ENCODE measurements at regions not wholly inside any gene's neighbourhood (a gene's known extent, or its start where the extent isn't known, plus 50 kb on each side); places are given as distances from the start of the nearest gene placed in this dataset.
"Not testable (repeated sequence)": the region's sequence is repeated elsewhere in the genome, so short reads cannot be mapped to it uniquely, and the experiment has no call there.

DNA sequence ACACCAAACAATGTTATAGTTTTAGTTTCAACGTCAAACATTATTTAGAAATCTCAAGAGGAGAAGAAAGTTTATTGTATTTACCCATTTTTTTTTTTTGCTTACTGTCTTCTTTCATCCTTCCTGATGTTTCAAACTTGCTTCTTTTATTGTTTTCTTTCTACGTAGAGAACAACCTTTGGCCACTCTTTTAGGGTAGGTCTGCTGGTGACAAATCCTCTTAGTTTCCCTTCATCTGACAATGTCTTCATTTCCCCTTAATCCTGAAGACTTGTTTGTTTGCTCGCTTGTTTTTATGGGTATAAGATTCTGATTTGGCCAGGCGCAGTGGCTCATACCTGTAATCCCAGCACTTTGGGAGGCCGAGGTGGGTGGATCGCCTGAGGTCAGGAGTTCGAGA is 89.1 kb downstream of the RHOU start:
- DNase-seq (ENCODE audit: low read depth): no peak

DNA sequence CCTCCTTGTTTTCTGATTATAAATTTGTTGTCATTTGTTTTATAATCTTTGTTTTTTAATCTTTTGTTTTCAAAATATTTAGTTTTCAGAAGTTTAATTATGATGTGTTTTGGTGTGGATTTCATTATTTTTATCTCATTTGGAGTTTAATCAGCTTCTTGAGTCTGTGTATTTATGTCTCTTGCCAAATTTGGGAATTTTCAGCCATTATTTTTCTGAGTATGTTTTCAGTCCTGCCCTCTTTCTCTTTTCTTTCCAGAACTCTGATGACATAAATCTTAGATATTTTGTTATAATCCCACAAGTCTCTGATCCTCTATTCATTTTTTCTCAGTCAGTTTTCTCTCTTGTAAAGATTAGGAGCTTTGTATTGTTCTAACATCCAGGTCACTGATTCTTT is 89.8 kb downstream of the RHOU start:
- DNase-seq (ENCODE audit: low read depth): no peak

DNA sequence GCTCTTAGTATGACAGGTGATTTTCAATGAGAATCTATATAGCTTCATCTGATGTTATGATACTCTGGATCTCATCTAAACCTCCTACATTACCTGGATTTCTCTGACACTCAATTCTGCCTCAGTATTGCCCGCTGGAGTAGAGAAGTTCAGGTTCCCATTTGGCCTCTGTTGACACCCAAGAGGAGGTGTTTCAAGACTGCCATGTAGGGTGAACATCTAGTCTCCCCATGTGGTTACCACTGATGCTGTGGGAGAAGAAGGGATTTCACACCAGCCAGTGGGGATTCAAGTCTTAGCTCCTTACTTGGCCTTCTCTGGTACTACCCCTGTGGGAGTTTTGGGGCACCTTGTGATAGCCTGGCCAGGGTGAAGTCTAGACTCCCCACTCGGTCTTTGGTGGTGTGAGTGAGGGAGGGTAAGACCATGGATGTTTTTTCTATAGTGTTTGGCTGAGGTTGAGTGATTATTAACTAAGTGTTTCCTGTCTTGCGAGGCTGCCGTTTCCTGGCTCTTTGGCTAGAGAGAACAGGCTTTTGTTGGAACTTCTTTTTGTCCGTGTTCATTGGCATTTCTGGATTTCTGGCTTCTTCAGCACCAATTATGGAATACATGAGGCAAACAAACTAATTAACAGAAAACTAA is 90.7 kb downstream of the RHOU start:
- no peak for DNase-seq (ENCODE audit: low read depth)

DNA sequence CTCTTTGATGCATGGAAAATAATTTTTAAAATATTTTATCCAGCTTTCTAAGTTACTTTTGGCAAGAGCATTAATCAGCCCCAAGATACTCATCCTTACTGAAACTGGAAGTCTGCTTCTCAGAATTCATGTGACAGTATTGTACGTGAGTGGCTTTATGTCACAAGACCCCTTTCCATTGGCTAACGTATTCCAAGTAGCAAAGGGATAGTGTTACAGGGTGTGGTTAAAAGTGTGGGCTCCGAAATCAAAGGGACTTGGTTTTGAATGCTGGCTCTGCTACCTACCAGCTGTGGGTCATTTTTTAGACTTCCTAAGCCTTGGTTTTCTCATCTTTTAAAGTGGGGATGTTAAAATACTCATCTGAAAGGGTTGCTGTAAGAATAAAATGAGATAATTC is 91.7 kb downstream of the RHOU start:
- DNase-seq (ENCODE audit: low read depth): no peak

DNA sequence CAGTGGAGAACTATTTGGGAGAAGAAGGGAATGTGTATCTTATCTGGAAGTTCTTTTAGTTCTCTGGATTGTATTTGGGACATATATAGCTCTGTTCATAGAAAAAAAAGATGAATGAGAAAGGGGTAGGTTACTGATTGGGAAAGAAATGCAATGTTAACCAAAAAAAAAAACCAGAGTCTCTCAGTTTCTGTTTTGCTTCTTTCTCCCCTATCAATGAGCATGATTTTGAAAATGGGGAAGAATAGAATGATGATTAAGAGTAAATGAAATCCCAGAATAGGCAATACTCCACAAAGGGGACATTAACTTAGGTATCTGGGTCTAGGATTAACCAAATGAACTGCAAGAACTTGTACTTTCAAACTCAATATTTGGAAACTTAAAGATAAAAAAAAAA is 92.9 kb downstream of the RHOU start:
- DNase-seq (ENCODE audit: low read depth): no peak

DNA sequence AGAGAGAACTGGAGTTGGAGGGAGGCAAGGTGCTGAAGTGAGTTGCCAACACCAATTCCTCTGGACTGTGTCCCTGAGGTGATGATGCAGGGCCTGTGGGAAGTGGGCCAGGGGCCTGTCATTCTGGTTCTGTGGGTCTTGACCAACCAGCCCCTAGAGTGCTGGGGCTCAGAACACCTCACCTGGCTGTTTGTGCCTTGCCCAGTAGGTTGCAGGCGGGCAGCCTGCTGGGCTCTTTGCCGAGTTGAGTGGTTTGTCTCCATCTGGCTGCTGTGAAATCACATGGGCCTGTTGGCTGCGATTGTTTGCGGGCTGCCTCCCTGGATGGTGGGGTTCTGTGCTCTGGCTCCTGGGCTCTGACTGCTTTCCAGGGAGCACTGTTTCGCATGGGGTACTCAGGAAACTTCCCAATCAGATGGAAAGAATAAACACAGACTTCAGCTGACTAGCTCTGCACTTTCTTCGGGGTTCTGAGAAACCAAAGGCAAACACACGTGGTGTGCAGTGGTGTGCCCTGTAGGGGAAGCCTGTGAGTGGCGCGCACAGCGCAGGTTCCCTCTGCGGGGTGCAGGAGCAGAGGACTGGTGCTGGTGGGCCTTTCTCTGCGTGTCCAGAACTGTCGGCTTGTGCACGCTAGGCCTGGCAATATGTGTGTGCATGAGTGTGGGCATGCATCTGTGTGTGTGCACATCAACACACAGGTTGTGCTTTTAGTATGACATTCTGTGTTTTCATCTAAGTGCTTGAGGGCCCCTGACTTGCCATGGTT is 95.1 kb downstream of the RHOU start:
- no peak for DNase-seq (ENCODE audit: low read depth)

DNA sequence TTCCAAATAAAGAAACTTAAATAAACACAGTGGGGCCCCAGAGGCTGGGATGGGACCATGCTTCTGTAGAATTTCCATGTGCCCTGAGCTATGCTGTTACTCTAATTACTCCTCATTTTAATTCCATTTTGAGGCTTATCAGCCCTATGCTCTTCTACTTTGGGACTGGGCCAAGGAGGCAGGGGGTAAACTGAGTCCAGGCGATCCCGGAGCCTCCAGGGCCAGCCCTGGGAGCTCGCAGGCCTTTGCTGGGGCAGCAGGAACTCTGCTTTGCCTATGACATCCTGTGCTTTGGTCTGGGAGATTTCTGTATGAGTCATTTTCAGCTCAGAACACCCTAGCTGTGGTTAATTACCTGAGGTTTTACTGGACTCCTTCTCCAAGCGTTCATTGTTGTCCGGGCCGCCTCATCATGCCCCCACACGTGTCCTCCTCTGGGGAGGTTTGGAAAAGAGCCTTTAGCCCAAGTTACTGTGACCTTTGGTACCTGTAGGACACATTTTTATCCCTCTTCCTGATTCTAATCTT is 95.7 kb downstream of the RHOU start:
- no peak for DNase-seq (ENCODE audit: low read depth)

DNA sequence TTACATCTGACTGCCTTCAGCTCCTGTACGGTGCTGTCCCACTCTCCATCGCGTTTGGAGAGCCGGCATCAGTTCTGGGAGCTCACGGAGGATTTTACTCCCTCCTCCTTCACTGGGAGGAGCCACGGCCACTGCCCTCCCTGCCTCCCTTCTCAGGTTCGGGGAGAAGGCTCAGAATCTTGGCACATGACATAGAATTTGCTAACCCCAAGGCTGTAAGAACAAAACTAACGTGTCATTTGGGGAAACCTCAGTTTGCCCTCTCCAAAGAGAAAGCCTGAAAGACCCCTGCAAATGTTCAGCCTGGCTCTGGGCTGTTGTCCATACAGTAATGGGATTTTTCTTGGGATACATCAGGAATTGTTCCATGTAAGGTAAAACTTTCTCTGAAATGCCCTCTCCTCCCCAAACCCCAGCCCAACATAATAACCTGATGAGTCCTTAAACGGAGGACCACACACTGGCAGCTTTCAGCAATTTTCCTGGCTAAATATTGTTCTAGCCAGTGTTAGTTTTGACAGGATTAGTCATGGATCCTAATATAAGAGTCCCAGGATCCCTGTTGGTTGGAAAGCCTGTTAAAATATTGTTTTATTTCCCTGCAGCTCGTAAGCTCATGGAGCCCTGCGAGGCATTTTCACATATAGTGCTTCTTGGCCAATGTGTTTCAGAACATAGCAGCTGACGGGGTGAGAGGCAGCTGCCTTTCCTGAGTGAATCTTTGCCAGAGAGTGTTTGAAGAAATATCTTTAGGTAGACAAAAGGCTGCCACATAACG is 98.8 kb downstream of the RHOU start:
- no peak for DNase-seq (ENCODE audit: low read depth)

DNA sequence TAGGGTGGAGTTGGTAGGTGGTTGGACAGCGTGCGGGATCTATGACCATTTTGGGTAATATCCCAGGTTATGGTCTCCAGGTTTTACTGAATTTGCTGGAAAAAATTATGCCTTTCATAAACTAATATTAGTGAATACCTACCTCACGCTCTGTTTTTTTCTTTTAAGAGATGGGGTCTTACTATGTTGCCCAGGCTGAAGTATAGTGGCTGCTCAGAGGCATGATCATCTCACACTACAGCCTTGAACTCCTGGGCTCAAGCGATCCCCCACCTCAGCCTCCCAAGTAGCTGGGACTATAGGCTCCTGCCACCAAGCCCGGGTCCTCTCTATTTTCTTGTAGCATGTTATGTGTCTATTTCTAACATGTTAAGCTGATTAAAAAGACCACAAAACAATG is 100.2 kb downstream of the RHOU start:
- no peak for DNase-seq (ENCODE audit: low read depth)

DNA sequence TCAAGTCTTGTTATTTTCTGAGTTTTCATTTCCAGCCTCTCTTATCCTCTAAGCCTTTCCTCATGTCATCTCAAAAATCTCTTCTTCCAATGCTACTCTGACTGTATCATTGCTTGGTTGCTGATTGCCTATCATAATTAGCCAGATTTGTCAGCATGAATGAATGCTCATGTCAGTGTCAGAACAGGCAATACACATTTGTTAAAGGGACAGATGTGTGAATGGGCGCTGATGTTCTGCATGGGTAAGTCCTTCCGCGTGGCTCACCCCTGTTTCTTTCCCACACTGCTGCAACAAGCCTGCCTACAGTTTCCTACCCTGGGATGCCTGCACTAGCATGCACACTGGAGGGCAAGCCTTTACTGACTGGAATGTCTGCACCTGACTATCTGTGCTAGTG is 100.6 kb downstream of the RHOU start:
- DNase-seq (ENCODE audit: low read depth): no peak

DNA sequence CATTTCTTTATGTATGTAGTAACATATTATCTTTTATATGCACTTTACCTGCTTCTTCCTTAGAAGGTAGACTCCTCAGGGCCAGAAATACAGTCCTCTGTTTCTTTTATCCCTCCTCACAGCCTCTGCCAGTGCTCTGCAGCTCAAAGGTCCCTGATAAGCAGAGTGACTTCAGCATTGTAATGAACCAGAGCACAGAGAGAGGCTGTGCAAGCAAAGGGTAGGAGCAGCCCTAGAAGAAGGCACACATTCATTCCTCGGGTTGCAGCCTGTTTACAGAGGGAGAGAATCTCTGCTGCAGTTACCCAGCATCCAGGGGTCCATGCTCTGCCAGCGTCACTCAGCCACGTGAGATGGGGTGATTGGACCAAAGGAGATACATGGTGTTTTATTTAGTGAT is 101.1 kb downstream of the RHOU start:
- no peak for DNase-seq (ENCODE audit: low read depth)

DNA sequence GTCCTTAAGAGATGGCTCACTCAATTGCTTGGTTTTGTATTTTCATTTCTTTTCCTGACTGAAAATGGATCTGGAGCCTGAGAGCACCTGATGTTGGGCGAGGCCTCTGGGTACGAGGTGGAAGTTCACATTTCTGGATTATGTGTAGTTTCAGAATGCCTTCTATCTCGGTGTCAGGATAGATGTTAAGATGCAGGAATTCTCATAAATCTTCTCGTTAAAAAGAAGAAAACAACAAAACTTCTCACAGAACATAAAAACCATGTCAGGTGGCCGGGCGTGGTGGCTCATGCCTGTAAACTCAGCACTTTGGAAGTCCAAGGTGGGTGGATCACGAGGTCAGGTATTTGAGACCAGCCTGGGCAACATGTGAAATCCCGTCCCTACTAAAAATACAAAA is 101.8 kb downstream of the RHOU start:
- no peak for DNase-seq (ENCODE audit: low read depth)

DNA sequence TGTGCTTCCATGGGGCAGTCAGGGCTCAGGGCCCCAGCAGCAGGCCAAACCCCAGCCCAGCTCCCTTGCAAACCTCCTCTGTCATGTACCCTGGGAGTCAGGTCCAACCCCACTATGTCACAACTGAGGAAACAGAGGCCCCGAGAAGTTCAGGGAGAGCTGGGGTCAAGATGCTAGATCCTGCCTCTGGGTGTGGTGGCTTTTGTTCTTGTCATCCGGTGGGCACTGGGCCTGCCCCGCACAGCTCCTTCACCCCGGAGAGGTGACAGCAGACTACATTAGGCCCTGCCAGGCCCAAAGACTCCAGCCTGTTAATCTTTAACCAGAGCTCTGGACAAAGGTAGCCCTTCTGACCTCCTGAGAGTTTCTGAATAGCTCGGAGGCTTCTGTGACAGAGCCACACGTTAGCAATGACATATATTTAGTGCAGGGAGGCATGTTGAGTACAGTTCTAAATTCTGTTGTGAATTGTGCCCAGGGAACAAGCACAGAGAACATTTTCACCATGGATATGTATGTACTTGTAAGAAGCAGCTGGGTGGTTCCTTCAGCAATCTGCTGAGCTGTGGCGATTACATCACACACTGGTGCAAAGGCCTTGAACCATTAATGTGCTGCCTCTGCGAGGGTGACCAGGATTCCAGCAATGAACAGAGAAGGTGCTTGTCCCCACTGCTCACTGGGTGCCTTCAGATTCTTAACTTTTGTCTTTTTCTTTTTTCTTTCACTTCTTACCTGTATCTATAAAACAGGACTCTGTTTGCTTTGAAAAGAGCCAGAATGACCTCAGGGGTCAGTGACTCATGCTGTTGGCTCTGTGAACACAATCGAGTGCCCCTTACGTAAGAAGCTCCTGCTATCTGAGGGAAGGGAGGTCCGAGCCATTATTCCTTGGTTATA is 102.8 kb downstream of the RHOU start:
- DNase-seq (ENCODE audit: low read depth): no peak

DNA sequence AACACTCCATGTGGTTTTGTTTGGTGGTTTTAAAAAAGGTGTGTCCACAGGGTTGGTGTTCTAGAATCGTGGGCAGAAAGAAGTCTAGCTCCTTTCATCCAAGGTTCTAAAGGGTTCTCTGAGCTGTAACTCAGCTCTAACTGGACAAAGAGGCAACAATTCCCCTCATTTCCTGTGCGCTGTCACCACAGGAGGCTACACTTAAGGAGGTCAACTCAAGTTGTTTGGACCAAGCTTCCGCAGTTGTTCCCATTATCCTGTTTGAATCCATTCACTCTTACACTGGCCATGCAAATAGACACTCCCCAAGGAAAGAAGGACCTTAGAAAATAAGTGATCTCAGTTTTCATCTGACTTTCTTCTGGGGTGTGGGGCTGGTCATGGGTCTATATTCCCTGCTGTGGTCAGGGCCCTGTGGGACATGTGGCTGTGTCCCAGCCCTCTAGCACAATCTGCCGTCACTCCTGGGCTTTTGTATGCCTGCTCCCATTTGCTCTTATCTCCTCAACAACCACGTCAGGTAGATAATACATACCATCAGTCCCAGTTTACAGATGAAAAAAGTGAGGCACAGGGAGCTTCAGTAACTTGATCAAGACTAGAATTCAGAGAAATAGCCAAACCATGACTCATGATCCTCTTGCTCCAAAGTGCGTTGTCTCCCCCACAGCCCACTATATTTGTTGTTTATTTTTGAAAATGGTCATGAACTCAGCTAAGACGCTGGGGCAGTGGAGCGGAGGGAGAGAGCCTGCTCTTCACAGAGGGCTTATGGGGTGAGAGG is 103.6 kb downstream of the RHOU start:
- no peak for DNase-seq (ENCODE audit: low read depth)

DNA sequence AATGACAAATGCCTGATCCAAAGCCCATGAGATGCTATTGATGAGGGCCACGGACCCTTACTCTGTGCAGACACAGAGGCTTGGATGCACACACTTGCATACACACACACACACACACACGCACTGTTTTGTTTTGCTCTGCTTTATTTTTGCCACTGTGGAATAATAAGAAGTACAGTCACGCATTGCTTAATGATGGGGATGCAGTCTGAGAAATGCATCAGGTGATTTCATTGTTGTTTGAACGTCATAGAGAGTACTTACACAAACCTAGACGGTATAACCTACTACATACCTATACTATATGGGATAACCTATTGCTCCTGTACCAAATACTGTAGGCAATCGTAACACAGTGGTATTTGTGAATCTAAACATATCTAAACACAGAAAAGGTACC is 104.4 kb downstream of the RHOU start:
- DNase-seq (ENCODE audit: low read depth): no peak

DNA sequence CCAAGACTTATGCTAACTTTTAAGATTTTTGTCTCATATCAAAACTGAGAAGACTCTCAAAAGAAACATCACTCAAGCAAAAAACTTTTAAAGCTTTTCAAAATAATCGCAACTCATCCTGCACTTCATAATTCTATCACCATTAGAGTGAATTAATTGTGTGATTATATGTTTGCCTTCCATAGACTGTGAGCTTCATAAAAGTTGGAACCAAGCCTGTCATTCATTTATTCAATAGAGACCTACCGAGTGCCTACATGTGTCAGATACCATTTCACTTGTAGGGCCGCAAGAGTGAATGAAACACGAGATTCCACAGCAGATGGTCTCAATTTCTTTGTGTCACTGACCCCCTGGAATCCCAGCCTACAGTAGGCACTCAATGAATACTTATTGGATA is 106.4 kb downstream of the RHOU start:
- no peak for DNase-seq (ENCODE audit: low read depth)

DNA sequence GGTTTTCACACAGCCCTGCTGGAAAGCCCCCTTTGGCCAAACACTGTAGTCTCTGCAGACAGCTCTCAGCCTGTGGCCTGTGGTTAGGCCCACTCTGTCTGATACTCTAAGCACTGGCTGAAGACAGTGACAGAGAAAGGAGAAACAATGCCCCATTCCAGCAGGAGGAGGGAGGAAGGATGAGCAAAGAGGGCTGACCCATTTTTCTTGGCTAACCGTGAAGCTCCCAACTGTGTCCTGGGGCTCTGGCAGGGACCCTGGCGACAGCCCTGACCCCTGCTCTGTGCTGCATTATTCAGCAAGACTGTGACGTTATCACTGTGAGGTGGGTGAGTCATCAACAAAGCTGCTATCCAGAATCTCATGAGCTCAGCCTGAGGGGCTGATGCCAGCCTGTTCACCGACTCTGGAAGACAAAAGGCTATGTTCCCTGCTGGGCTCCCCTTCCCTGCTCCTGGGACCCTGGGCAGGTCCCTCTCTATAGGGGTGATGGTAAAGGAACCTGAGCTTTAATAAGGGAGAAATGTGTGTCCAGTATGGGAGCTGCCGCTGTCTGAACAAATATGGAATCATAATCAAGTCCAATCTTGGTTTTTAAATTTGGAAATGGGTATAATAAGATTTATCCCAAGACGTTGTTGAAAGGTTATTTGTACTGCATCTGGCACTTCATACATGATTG is 107.0 kb downstream of the RHOU start:
- no peak for DNase-seq (ENCODE audit: low read depth)

DNA sequence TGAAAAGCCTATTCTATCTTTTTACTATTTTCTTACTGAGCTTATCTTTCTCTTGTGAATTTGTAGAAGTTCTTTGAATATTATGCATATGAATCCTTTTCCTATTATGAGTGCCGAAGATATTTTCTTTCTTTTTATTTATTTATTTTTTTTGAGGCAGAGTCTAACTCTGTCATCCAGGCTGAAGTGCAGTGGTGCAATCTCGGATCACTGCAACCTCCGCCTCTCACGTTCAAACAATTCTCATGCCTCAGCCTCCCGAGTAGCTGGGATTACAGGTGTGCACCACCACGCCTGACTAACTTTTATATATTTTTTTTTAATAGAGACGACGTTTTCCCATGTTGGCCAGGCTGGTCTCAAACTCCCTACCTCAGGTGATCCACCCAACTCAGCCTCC is 109.8 kb downstream of the RHOU start:
- no peak for DNase-seq (ENCODE audit: low read depth)

DNA sequence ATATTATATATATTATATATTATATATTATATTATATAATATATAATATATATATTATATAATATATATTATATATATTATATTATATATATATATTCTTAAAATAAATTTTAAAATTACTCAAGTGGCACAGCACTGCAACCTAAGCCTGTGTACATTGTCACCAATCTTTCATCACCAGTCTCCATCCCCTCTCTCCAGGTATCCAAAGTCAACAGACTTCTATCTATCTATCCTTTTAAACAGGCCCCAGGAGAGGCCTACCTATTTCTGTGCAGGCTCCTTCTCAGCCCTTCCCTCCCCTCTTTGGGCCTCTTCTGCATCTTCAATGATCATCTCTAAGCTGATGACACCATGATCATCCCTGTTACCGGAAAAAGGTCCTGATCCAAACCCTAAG is 111.7 kb downstream of the RHOU start:
- DNase-seq (ENCODE audit: low read depth): no peak

DNA sequence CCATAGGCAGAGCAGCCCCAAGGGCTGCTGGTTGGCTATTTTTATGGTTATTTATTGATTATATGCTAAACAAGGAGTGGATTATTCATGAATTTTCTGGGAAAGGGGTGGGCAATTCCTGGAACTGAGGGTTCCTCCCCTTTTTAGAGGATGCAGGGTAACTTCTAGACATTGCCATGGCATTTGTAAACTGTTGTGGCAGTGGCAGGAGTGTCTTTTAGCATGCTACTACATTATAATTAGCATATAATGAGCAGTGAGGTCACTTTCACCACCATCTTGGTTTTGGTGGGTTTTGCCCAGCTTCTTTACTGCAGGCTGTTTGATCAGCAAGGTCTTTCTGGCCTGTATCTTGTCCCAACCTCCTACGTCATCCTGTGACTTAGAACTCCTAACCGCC is 112.2 kb downstream of the RHOU start:
- DNase-seq (ENCODE audit: low read depth): not testable (repeated sequence)

DNA sequence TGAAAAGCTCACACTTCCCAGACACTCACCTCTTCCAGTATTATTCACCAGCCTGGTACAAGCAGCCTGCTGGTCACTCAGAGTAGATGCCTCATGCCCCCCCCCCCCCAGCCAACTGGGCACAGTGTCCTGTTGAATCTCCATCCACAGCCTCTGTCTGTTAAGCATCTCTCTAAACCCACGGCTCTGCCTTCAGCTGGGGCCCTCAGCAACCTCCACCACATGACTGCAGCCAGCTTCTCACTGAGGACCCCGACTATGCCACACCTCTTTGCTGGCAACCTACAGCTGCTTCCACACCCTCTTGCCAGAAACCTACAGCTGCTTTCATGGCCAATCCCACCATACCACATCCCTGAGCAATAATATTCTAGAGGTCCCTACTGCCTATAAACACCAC is 113.1 kb downstream of the RHOU start:
- DNase-seq (ENCODE audit: low read depth): no peak
